ENCODE measurements at regions not wholly inside any gene's neighbourhood (a gene's known extent, or its start where the extent isn't known, plus 50 kb on each side); places are given as distances from the start of the nearest gene placed in this dataset.

DNA sequence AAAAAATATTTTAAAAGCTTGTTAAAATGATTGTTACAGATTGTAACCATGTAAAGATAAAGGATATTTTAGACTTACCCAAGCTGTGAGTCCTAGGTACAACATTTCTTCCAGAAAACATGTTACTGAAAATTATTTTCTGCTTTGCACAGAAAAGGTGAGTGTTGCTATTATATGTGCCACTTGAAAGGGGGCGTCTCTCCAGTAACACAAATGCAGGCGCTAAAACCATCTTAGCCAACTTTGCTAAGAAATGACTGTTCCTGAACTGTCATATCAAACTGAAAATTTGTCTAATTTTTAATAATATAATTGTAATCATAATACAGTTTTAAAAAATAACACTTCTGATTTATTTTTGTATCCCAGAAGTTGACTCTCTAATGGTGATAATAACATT, 75.6 kb upstream of the KRAS start:
- Histone ChIP-seq H3K27ac (no peak overlapping the region), H3K9me3 (no peaks in the 10 kb centered on the region), H3K4me3 (no peak overlapping the region), H3K27me3 (ENCODE audit: low read depth) (no peaks in the 10 kb centered on the region), H3K36me3 (no peaks in the 10 kb centered on the region), H3K4me1 (no peaks in the 10 kb centered on the region)
- intact Hi-C loops (cut with DNase I) = no loop called here
- TF ChIP-seq, protein P1, sequence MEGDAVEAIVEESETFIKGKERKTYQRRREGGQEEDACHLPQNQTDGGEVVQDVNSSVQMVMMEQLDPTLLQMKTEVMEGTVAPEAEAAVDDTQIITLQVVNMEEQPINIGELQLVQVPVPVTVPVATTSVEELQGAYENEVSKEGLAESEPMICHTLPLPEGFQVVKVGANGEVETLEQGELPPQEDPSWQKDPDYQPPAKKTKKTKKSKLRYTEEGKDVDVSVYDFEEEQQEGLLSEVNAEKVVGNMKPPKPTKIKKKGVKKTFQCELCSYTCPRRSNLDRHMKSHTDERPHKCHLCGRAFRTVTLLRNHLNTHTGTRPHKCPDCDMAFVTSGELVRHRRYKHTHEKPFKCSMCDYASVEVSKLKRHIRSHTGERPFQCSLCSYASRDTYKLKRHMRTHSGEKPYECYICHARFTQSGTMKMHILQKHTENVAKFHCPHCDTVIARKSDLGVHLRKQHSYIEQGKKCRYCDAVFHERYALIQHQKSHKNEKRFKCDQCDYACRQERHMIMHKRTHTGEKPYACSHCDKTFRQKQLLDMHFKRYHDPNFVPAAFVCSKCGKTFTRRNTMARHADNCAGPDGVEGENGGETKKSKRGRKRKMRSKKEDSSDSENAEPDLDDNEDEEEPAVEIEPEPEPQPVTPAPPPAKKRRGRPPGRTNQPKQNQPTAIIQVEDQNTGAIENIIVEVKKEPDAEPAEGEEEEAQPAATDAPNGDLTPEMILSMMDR (IDR thresholded peaks at IDR 0.05) = no peak
- ATAC-seq = no peak
- DNase-seq = no peak

DNA sequence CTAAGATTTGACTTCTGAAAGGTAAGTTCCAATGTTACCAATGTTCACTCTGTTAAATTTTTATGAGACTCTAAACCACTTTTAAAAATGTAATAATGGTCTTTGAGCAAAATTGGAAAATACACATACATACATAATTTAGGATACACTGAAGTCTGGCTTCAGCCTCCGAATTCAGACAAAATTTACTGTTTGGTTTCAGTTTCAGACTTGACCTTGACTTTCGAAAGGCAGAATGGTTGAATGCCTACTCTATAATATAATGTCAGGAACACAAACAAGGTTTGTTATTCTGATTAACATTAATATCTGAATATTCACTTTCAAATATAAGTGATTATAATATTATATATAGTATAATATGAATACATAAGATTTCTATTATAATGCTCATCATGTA, 74.1 kb upstream of the KRAS start:
- Histone ChIP-seq H3K4me1 (no peaks in the 10 kb centered on the region), H3K36me3 (no peaks in the 10 kb centered on the region), H3K27ac (no peak overlapping the region), H3K9me3 (no peaks in the 10 kb centered on the region), H3K27me3 (ENCODE audit: low read depth) (no peaks in the 10 kb centered on the region), H3K4me3 (no peak overlapping the region)
- TF ChIP-seq, protein P1 (IDR thresholded peaks at IDR 0.05) = no peak
- ATAC-seq = no peak
- DNase-seq = no peak
- intact Hi-C loops (cut with DNase I) = no loop called here

DNA sequence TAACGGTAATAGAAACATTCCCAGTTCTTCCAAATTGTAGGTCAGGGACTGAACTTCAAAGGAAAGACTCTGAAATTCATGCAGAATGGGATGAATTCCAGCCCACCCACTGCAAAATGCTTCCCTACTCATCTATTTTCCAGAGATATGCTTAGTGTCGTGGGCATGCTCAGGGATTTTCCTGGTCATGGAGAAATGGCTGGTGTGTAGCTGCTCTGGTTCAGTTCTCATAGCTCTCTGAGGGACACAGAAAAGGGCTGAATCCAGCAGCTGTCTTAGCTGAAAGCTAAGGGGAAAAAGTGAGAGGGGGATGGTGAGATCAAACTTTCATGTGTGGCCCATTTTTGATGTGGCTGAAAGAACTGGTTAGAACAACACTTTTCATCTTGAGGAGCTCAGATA, 72.9 kb upstream of the KRAS start:
- TF ChIP-seq, protein P1 (IDR thresholded peaks at IDR 0.05) = no peak
- Histone ChIP-seq H3K9me3 (no peaks in the 10 kb centered on the region), H3K36me3 (no peaks in the 10 kb centered on the region), H3K4me3 (no peak overlapping the region), H3K27ac (no peak overlapping the region), H3K4me1 (no peaks in the 10 kb centered on the region), H3K27me3 (ENCODE audit: low read depth) (no peaks in the 10 kb centered on the region)
- DNase-seq (no peak), ATAC-seq (no peak)
- intact Hi-C loops (cut with DNase I) = no loop called here

DNA sequence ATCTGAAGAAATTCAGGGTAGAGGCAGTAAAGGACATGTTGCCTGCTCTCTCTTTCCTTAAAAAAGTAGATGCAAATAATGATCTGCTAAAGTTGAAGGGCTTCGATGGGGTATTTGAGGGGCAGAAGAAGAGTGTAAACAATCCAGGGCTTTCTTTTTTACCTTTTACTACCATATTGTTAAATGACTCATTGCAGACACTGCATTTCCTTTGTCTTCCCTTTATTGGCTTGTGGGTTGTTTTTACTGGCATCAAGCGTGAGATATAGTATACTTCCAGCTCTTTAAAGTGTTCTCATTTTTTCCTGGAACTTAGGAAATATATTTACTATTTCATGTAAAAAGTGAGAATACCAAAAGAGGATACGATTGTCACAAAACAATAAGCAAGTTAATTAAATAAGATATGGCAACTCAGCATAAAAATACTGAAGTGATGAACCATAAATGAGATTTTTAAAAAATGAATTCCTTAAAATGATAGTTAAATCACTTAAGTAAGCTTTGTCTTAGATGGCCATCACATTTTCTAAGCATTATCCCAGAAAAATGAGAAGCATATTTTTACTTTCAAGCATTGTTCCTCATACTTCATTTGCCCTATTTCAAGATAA, 72.3 kb upstream of the KRAS start:
- Histone ChIP-seq H3K9me3 (no peaks in the 10 kb centered on the region), H3K27ac (no peak overlapping the region), H3K27me3 (ENCODE audit: low read depth) (no peaks in the 10 kb centered on the region), H3K36me3 (no peaks in the 10 kb centered on the region), H3K4me3 (no peak overlapping the region), H3K4me1 (no peaks in the 10 kb centered on the region)
- ATAC-seq (no peak), DNase-seq (no peak)
- intact Hi-C loops (cut with DNase I) = no loop called here
- TF ChIP-seq, protein P1 (IDR thresholded peaks at IDR 0.05) = no peak

DNA sequence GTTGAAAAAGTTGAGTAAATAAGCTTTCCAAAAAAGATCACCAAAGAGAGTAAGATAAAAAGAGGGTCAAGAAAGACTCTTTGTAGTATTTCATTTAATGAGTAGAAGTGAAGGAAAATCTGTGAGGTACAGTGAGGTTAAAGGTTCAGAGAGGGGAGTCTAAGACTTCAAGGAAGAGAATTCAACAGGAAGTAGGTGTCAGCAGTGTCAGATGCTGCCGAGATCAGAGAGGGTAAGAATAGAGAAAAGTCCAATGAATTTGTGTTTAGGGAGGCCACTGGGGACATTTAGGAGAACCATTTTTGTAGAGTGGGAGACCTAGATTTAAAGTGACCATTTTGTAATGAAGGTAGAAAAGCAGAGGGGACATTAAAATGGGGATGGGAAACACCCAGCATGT, 71.6 kb upstream of the KRAS start:
- TF ChIP-seq, protein P1 (IDR thresholded peaks at IDR 0.05) = no peak
- ATAC-seq (no peak), DNase-seq (no peak)
- Histone ChIP-seq H3K27me3 (ENCODE audit: low read depth) (no peaks in the 10 kb centered on the region), H3K4me1 (no peaks in the 10 kb centered on the region), H3K9me3 (no peaks in the 10 kb centered on the region), H3K4me3 (no peak overlapping the region), H3K36me3 (no peaks in the 10 kb centered on the region), H3K27ac (no peak overlapping the region)
- intact Hi-C loops (cut with DNase I) = no loop called here

DNA sequence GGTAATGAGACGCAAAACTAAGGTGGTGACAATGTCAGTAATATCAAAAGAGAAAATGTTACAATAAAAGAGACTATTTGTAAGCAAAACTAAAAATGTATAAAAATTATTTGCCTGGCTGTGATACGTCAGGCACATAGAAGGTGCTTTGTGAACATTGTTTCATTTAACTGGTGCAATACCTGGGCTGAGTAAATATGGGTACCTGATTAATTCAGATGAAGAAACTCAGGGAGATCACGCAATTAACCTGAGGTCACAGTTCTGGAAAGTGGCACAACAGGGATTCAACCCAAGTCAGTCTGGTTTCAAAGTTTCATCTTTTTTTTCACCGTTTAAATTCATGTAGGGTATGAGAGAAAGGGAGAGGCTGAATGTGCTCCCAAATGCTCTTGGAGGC, 71.0 kb upstream of the KRAS start:
- H3K9me3 ChIP-seq = no peaks in the 10 kb centered on the region
- no peak overlapping the region for H3K27ac ChIP-seq
- H3K36me3 ChIP-seq = no peaks in the 10 kb centered on the region
- TF ChIP-seq, protein P1 (IDR thresholded peaks at IDR 0.05) = no peak
- DNase-seq = no peak
- H3K4me3 ChIP-seq = no peak overlapping the region
- no peaks in the 10 kb centered on the region for H3K27me3 ChIP-seq (ENCODE audit: low read depth)
- no peak for ATAC-seq
- intact Hi-C loops (cut with DNase I) = no loop called here
- no peaks in the 10 kb centered on the region for H3K4me1 ChIP-seq

All from lower lobe of right lung (tissue), 2 donors.